Right ventricle myocardium superior (tissue), 1 donor: ENCODE measurements at regions not wholly inside any gene's neighbourhood (a gene's known extent, or its start where the extent isn't known, plus 50 kb on each side); places are given as distances from the start of the nearest gene placed in this dataset.

Experiments used
- ATAC-seq: fragments of 200-7000 bp; cut with Tn5 transposase; one replicate; pipeline ENCODE4 v1.9.1; 2020; ENCODE audit warnings: mild to moderate bottlenecking; ENCODE audit not compliant: poor library complexity
- DNase-seq: peaks from one replicate; pipeline ENCODE4 v3.0.0-alpha.2; 2020
- intact Hi-C: fragments of 100-400 bp; cut with DNase I; formaldehyde crosslinking; loops from one replicate; pipeline ENCODE4 v1.11.2; 2022
- donor health status: DM: no; HTN: yes; CAD: no; lungs with severe emphysema.

DNA sequence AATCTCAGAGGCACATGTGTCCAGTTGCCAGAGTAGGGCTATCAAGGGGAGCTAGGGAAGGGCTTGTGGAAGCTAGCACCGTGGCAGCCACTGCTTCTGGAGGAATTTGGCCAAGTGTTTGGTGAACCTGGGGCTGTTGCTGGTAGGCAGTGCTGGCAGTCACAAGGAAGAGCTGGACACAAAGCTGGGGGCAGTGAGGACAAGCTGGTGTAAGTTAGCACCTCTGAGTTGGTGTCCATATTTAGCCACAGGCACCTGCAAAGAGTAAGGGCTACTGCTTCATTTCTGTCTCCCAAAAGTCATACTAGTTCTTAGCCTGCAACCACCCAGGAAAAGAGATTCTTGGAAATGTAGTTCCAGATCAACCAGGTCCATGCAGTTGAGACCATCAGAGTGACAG lies 359.4 kb downstream of the CSNK1G3 start:
- DNase-seq (no peak), ATAC-seq (no peak)
- intact Hi-C loops = no loop called here

- no peak for DNase-seq
- intact Hi-C loops = no loop called here
- ATAC-seq = no peak
Measured at GRCh38 chr5:123868881-123869280, 356.9 kb downstream of the CSNK1G3 start.

DNA sequence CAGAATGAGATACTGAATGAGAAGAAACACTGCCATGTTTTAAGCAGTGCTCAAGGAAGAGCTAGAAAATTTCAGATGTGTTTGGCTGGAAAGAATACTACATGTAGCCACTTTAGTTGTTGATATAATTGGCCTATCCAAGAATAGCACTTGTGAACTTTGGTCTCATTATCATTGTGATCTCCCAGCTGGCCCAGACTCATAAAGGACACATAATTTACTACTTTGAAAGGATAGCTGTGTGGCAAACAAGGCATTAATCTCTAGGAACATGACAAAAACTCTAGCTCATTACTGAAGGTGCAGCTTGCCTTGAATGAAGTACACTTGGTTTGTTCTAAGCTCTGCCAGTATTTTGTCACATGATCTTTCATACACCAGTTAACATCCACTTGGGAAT lies 356.3 kb downstream of the CSNK1G3 start:
- DNase-seq (no peak), ATAC-seq (no peak)
- intact Hi-C loops = no loop called here

DNA sequence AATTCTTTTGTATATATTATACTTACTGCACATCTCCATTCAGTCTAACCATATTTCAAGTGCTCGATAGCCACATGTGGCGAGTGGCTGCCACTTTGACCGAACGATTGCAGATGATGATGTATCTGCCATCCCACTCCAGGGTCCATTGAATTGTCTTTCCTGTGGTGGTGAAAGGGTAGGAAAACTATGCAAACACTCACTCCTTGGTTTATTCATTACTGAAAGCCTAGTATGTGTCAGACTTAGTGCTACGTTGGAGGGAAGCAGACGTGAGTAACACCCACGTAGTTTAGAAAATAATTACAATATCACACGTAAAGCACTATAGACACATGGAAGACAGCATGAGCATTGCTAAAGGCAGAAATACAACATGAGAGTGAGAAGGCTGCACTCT lies 353.7 kb downstream of the CSNK1G3 start:
- intact Hi-C loops = no loop called here
- no peak for ATAC-seq
- no peak for DNase-seq

GRCh38 chr5:123864578-123864977 lies 352.6 kb downstream of the CSNK1G3 start:
- ATAC-seq (no peak), DNase-seq (no peak)
- intact Hi-C loops = no loop called here

- ATAC-seq (no peak), DNase-seq (no peak)
- intact Hi-C loops = no loop called here
Measured at GRCh38 chr5:123858938-123859337, 347.0 kb downstream of the CSNK1G3 start.

DNA sequence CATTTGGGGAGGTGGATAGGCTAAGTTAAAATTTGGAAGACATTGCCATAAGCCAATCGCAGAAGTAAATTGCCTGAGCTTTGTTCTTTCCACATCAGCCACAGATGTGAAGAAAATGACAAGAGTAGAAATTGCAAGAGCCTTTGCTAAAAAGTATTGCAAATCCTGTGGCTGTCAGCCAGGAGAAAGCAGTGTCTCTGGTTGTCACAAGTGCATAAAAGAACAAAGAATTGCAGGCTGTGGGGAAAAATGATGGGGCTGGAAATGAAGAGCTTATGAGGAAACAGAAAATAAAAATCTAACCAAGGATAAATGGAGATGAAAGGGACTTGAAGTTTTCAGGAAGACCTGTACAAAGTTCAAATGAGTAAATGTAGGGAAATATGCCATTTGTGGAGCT lies 344.8 kb downstream of the CSNK1G3 start:
- no peak for DNase-seq
- no peak for ATAC-seq
- intact Hi-C loops = no loop called here

DNA sequence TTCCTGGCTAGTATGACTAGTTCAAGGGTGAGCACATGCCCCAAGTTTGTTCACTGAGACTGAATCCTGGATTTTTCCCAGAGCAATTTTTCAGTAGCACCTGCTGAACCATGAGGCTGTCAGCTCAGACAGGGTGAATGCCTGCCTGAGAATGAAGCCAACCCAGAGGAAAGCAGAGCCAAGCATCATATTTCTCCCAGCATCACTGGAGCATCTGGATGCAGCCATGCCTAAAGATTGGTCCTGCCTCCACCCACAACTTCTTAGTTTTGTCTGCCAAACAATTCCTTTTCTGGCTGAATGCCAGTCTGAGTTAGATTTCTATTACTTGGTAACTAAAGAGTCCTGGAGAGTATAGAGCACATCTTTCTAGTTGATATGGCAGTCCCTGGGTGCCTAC lies 343.6 kb downstream of the CSNK1G3 start:
- no peak for DNase-seq
- no peak for ATAC-seq
- intact Hi-C loops = no loop called here

DNA sequence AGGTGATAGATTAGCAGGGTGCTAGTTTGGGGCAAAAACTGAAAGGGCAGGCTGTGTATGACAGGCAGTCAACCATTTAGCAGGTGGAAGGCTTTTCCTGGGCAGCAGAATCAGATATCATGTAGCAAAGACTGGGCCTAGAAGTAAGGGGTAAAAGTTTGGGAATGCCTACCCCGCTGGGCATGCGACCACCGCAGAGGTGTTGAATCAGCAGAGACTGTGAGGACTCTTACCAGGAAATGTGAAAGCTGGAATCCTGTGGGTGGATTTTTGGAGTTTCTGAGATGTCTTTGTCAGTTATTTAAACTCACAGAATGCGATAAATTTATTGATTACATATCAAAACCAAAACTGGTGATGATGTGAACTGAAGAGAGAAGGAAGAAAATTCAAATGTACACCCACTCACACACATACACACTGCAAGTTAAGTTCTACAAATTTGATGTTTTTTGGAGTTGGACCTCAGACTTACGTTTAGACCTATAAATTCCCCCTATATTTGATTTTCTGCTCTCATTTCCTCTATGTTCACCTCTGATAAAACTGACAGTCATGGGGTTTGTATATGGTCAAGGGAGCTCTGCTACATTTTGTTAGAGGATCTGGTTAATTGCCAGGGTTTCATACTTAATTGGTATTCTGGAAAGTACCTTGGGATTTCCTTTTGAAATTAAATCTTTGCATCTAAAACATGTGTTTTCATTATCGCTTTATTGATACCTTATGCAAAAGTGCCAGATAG lies 333.6 kb downstream of the CSNK1G3 start:
- intact Hi-C loops = no loop called here
- ATAC-seq (no peak), DNase-seq (no peak)

- intact Hi-C loops = no loop called here
- ATAC-seq (peak; percentile 34), DNase-seq (no peak)
Measured at GRCh38 chr5:123844873-123845272, 332.9 kb downstream of the CSNK1G3 start.

GRCh38 chr5:123835421-123835820 lies 323.4 kb downstream of the CSNK1G3 start:
- ATAC-seq (no peak), DNase-seq (no peak)
- intact Hi-C loops = no loop called here

- ATAC-seq (no peak), DNase-seq (no peak)
- intact Hi-C loops = no loop called here
Measured at GRCh38 chr5:123830575-123830974, 318.6 kb downstream of the CSNK1G3 start.

- ATAC-seq = no peak
- intact Hi-C loops = no loop called here
- DNase-seq = no peak
Measured at GRCh38 chr5:123827811-123828210, 315.8 kb downstream of the CSNK1G3 start.

- ATAC-seq (no peak), DNase-seq (no peak)
- intact Hi-C loops = loop anchor here (10.0 kb wide), 1 partner anchor 145 kb away; no protein-coding TSS in a partner anchor
Measured at GRCh38 chr5:123819833-123820232, 307.9 kb downstream of the CSNK1G3 start.

DNA sequence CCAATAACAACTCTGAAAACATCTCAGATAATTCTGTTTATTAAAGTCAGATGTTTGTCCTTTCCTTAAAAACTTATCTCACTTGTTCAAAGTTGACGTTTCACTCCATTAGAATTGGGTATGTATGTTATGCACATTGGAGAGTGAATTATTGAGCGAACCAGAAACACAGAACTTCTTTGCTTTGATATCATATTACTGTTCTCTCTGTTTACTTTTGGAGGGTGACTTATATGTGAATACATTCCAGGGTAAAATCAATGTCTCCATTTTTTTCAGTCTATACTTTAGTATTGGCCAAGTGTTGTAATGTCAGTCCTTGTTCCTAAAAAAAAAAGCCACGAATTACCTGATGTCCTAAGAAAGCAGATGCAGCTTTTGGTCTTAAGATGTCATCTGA lies 307.4 kb downstream of the CSNK1G3 start:
- ATAC-seq = no peak
- DNase-seq = no peak
- intact Hi-C loops = loop anchor here (10.0 kb wide), 1 partner anchor 145 kb away; no protein-coding TSS in a partner anchor

- ATAC-seq = no peak
- DNase-seq = no peak
- intact Hi-C loops = loop anchor here (10.0 kb wide), 1 partner anchor 142 kb away; no protein-coding TSS in a partner anchor
Measured at GRCh38 chr5:123817267-123817666, 305.3 kb downstream of the CSNK1G3 start.

DNA sequence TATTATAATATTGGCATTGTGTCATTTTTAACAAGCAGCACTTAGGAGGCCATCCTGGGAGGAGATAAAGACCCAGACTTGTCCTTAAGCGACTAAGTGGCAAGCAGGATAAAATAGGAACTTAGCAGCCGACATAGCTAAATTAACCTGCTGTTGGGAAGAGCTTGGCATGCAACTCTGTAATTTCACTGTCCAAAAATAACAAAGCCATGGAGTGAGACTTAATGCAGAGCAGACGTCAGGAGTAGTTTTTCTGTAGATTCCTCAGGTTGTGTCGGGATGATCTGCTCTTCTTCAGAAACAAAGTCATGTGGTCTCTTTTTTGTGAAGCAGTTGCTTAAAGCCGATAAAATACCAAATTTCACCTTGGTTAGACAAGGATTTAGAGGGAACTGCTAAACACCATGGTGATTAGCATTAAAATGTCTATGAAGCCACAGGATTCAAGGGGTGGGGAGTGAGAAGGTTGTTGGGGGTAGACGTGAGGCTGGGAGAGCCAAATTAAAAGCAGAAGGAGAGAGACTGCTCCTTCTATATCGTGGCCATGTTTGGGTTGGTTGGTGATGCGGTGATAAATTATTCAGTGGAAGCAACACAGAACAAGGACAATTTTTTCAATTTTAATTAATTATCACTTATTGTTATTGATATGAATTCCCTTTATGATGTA lies 303.0 kb downstream of the CSNK1G3 start:
- intact Hi-C loops = loop anchor here (10.0 kb wide), 1 partner anchor 140 kb away; no protein-coding TSS in a partner anchor
- ATAC-seq (peak; percentile 84), DNase-seq (no peak)

DNA sequence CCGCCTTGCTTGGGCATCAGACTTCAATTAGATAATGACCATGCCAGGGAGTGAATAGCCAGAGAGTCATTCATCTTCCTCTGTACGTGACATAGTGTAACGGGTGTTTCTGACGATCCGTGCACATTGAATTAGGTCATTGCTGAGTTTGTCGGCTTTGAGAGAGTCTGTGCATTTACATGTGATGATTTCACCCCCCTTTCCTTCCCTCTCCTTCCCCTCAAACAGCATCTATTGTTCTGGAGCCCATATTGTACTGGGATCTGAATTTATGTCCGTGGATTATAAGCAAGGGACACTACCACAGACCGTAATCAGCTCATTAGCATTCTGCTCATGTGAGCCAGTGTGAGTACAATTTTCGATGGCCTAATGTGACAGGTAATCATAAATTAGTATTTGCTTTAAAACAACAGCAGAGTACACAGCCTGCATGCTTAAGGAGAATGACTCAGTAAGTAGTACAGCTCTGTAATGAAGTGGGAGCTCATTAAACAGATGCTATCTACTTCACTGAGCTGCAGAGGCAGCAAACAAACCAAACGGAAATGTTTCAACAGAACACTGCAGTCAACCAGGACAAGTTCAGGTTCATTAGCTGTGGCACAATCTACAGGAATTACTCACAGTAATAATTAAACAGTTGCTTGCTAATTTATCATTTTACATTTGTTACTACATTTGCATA lies 302.1 kb downstream of the CSNK1G3 start:
- intact Hi-C loops = loop anchor here (10.0 kb wide), 1 partner anchor 139 kb away; no protein-coding TSS in a partner anchor
- DNase-seq = no peak
- peak; percentile 58 for ATAC-seq

GRCh38 chr5:123813264-123813663 lies 301.3 kb downstream of the CSNK1G3 start:
- intact Hi-C loops = loop anchor here (10.0 kb wide), 1 partner anchor 138 kb away; no protein-coding TSS in a partner anchor
- no peak for DNase-seq
- no peak for ATAC-seq
